CD14-positive monocyte (primary cell): ENCODE measurements at regions not wholly inside any gene's neighbourhood (a gene's known extent, or its start where the extent isn't known, plus 50 kb on each side); places are given as distances from the start of the nearest gene placed in this dataset.

Experiments used
- DNase-seq, 3 donors: peaks; one replicate each; pipeline ENCODE4 v3.0.0-alpha.2; 2011 to 2022
- H2AFZ ChIP-seq: 2 replicates; pipeline ENCODE4 v1.6.0; 2012; ENCODE audit warnings: mild to moderate bottlenecking, low read depth, low read length, inconsistent platforms; ENCODE audit not compliant: insufficient read depth, poor library complexity, severe bottlenecking
- H3K27ac ChIP-seq, 2 donors: 1 replicate in 1 of 2; 2 replicates in 1 of 2; pipeline ENCODE4 v1.5.1; 2012 to 2013; ENCODE audit warnings: low read length in 2 of 2, control low read depth in 1 of 2, inconsistent platforms in 1 of 2, low read depth in 1 of 2, mild to moderate bottlenecking in 1 of 2
- H3K27me3 ChIP-seq, 2 donors: one replicate each; pipeline versions ENCODE4 v1.6.0 to v1.6.1; 2011 to 2013; ENCODE audit warnings: low read length in 2 of 2; ENCODE audit not compliant: control insufficient read depth in 2 of 2, insufficient read depth in 2 of 2
- H3K36me3 ChIP-seq, 2 donors: replicated peaks in 1 of 2; 1 replicate in 1 of 2; 2 replicates in 1 of 2; pipeline versions ENCODE4 v1.5.1 to v1.6.1; 2012 to 2013; ENCODE audit warnings: low read length in 2 of 2, control low read depth in 1 of 2, inconsistent platforms in 1 of 2, mild to moderate bottlenecking in 1 of 2; ENCODE audit not compliant: insufficient read depth in 2 of 2, control insufficient read depth in 1 of 2
- H3K4me1 ChIP-seq, 2 donors: 1 replicate in 1 of 2; 2 replicates in 1 of 2; pipeline versions ENCODE4 v1.5.1 to v1.6.1; 2012 to 2013; ENCODE audit warnings: low read length in 2 of 2, control low read depth in 1 of 2, inconsistent platforms in 1 of 2, mild to moderate bottlenecking in 1 of 2, moderate library complexity in 1 of 2; ENCODE audit not compliant: insufficient read depth in 2 of 2, control insufficient read depth in 1 of 2
- H3K4me2 ChIP-seq: replicated peaks from 2 replicates; pipeline ENCODE3; 2012; ENCODE audit warnings: low read length, moderate library complexity, mild to moderate bottlenecking; ENCODE audit not compliant: poor library complexity, severe bottlenecking; ENCODE audit errors: extremely low read depth
- H3K4me3 ChIP-seq, 3 experiments: fragments of 200-600 bp in 1 of 3; sonication (generic) in 1 of 3; replicated peaks in 1 of 3; 1 replicate in 2 of 3; 2 replicates in 1 of 3; pipeline ENCODE4 v1.5.1; 2011 to 2013; ENCODE audit warnings: low read length in 3 of 3, mild to moderate bottlenecking in 3 of 3, control low read depth in 2 of 3, low read depth in 2 of 3, inconsistent platforms in 1 of 3, moderate library complexity in 1 of 3
- H3K79me2 ChIP-seq: 2 replicates; pipeline ENCODE4 v1.6.0; 2012; ENCODE audit warnings: mild to moderate bottlenecking, control low read depth, inconsistent platforms, low read length, moderate library complexity; ENCODE audit not compliant: insufficient read depth
- H3K9ac ChIP-seq: 2 replicates; pipeline ENCODE4 v1.6.0; 2017; ENCODE audit warnings: low read length, mild to moderate bottlenecking; ENCODE audit not compliant: insufficient read depth, poor library complexity, severe bottlenecking
- H3K9me3 ChIP-seq, 2 donors: replicated peaks in 1 of 2; 1 replicate in 1 of 2; 2 replicates in 1 of 2; pipeline versions ENCODE4 v1.5.1 to v1.6.1; 2012 to 2013; ENCODE audit warnings: low read length in 2 of 2, control low read depth in 1 of 2; ENCODE audit not compliant: control insufficient read depth in 1 of 2, insufficient read depth in 1 of 2
- H4K20me1 ChIP-seq: 2 replicates; pipeline ENCODE4 v1.6.0; 2012; ENCODE audit warnings: mild to moderate bottlenecking, low read length, control low read depth, moderate library complexity; ENCODE audit not compliant: insufficient read depth
- H3K27ac Mint-ChIP-seq, 7 donors: one replicate each; pipeline ENCODE4 v1.8.0; 2020; ENCODE audit warnings: mild to moderate bottlenecking in 7 of 7, mixed read lengths in 7 of 7, moderate library complexity in 6 of 7, inconsistent platforms in 2 of 7
- H3K27me3 Mint-ChIP-seq, 3 donors: one replicate each; pipeline ENCODE4 v1.8.0; 2021 to 2022; ENCODE audit warnings: low read depth in 3 of 3, mild to moderate bottlenecking in 3 of 3, mixed read lengths in 3 of 3, moderate library complexity in 3 of 3, inconsistent platforms in 1 of 3
- H3K36me3 Mint-ChIP-seq, 2 donors: one replicate each; pipeline ENCODE4 v1.8.0; 2020; ENCODE audit warnings: mixed read lengths in 2 of 2, inconsistent platforms in 1 of 2, mild to moderate bottlenecking in 1 of 2
- H3K4me1 Mint-ChIP-seq: one replicate; pipeline ENCODE4 v1.8.0; 2020; ENCODE audit warnings: mild to moderate bottlenecking, mixed read lengths
- H3K4me3 Mint-ChIP-seq, 2 donors: one replicate each; pipeline ENCODE4 v1.8.0; 2020; ENCODE audit warnings: mild to moderate bottlenecking in 2 of 2, mixed read lengths in 2 of 2, moderate library complexity in 1 of 2
- H3K9me3 Mint-ChIP-seq, 7 donors: one replicate each; pipeline ENCODE4 v1.8.0; 2020 to 2022; ENCODE audit warnings: mixed read lengths in 7 of 7, mild to moderate bottlenecking in 6 of 7, moderate library complexity in 6 of 7, inconsistent platforms in 2 of 7
- WGBS: methylation state at CpG from one replicate; pipeline ENCODE4 v1.1.5; 2013; ENCODE audit warnings: missing lambda C conversion rate; ENCODE audit not compliant: insufficient coverage; 5-methylcytosine and 5-hydroxymethylcytosine counted together
- intact Hi-C, 2 donors: fragments of 100-400 bp; cut with micrococcal nuclease; formaldehyde crosslinking; loops; one replicate each; pipeline versions ENCODE4 v1.15.0 to v1.15.1; 2023
- TF ChIP-seq, protein P1 (sequence below): fragments of 200-600 bp; IDR thresholded peaks from one replicate; pipeline ENCODE4 v1.8.0; 2022; ENCODE audit warnings: antibody characterized with exemption, mild to moderate bottlenecking

DNA sequence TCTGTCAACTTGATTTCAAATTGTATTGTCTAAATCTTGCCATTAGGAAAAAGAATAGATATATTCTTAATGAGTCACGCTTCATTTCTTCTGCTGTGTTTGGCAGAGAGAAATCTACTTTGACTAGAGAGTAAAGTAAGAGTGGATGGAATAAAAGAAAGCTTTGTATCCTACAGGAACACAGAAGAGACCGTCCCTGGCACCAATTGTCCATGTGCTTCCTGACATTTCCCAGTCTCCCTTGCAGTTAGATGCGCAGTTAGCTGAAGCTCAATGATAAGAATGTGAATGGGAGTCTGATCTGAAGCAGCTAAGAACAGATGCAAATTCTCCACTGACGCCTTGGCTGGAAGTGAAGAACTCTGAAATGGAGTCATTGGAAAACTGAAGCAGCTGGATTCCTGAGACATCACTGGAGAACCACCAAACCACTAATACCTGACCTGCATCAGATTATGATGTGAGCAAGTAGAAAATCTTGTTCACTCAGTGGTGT lies 528.2 kb upstream of the MARCKS start:
- no peaks in the 10 kb centered on the region for H3K9me3 ChIP-seq
- Mint-ChIP-seq H3K27me3 (peaks cover 0 to 2% (median 0%) of the 10 kb centered on the region in 3 donors), H3K4me3 (no peak overlapping the region), H3K36me3 (no peaks in the 10 kb centered on the region), H3K9me3 (peaks cover 0 to 3% (median 0%) of the 10 kb centered on the region in 7 donors), H3K27ac (no peak overlapping the region), H3K4me1 (no peaks in the 10 kb centered on the region)
- TF ChIP-seq, protein P1, sequence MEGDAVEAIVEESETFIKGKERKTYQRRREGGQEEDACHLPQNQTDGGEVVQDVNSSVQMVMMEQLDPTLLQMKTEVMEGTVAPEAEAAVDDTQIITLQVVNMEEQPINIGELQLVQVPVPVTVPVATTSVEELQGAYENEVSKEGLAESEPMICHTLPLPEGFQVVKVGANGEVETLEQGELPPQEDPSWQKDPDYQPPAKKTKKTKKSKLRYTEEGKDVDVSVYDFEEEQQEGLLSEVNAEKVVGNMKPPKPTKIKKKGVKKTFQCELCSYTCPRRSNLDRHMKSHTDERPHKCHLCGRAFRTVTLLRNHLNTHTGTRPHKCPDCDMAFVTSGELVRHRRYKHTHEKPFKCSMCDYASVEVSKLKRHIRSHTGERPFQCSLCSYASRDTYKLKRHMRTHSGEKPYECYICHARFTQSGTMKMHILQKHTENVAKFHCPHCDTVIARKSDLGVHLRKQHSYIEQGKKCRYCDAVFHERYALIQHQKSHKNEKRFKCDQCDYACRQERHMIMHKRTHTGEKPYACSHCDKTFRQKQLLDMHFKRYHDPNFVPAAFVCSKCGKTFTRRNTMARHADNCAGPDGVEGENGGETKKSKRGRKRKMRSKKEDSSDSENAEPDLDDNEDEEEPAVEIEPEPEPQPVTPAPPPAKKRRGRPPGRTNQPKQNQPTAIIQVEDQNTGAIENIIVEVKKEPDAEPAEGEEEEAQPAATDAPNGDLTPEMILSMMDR, result no peak
- H3K4me2 ChIP-seq, result no peak overlapping the region
- no peaks in the 10 kb centered on the region for H3K4me1 ChIP-seq
- H3K27me3 ChIP-seq, result no peaks in the 10 kb centered on the region
- no peaks in the 10 kb centered on the region for H3K36me3 ChIP-seq
- no peak overlapping the region for H3K9ac ChIP-seq
- H2AFZ ChIP-seq, result no peak overlapping the region
- no CpG with 5 or more reads among the region's 4 CpGs for WGBS
- no peak overlapping the region for H3K4me3 ChIP-seq
- no peak for DNase-seq
- no peak overlapping the region for H3K27ac ChIP-seq
- H3K79me2 ChIP-seq, result no peaks in the 10 kb centered on the region
- H4K20me1 ChIP-seq, result no peaks in the 10 kb centered on the region
- intact Hi-C loops, result no loop called here

DNA sequence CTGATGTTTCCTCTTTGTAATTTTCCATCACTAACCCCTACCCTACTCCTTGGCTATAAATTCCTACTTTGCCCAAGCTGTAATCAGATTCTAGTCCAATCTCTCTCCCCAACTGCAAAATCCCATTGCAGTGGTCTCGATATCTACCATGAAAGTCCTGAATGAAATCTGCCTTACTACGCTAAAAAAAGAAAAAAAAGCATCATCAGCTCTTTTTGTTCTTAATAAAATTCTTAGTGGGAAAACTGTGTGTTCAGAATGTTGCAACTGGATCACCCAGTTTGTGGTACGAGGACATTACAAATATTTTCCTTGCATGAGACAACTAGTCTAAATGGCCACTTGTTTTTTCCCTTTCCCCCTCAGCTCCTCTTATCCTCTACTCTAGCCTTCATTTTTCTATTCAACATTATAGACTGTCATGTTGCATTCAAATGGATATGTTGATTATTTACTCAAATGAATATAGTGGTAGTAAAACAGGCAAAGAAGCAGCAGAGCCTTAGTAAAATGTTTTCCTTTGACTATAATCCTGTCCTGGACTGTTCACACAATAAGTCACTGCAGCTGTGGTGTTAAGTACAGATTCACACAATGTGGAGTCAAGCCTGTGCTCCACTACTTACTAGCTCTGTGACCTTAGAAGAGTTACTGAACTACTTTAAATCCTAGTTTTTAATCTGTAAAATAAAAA lies 527.1 kb upstream of the MARCKS start:
- no peak overlapping the region for H3K9ac ChIP-seq
- Mint-ChIP-seq H3K9me3 (peaks cover 0 to 5% (median 3%) of the 10 kb centered on the region in 7 donors), H3K4me1 (no peaks in the 10 kb centered on the region), H3K27me3 (peaks cover 0 to 2% (median 0%) of the 10 kb centered on the region in 3 donors), H3K4me3 (no peak overlapping the region), H3K36me3 (no peaks in the 10 kb centered on the region), H3K27ac (no peak overlapping the region)
- H3K27ac ChIP-seq, result no peak overlapping the region
- no peaks in the 10 kb centered on the region for H3K27me3 ChIP-seq
- intact Hi-C loops, result no loop called here
- no peaks in the 10 kb centered on the region for H4K20me1 ChIP-seq
- no peaks in the 10 kb centered on the region for H3K9me3 ChIP-seq
- H2AFZ ChIP-seq, result no peak overlapping the region
- H3K36me3 ChIP-seq, result no peaks in the 10 kb centered on the region
- H3K4me1 ChIP-seq, result no peaks in the 10 kb centered on the region
- TF ChIP-seq, protein P1, result no peak
- H3K79me2 ChIP-seq, result no peaks in the 10 kb centered on the region
- no peak for DNase-seq
- H3K4me3 ChIP-seq, result no peak overlapping the region
- no peak overlapping the region for H3K4me2 ChIP-seq
- WGBS, result no CpG with 5 or more reads among the region's 3 CpGs
